VCaP (cell line): ENCODE measurements at regions not wholly inside any gene's neighbourhood (a gene's known extent, or its start where the extent isn't known, plus 50 kb on each side); places are given as distances from the start of the nearest gene placed in this dataset.

Source experiments
- H3K27ac ChIP-seq: fragments of 450-650 bp; 2 replicates; pipeline ENCODE4 v1.5.1; 2017
- TF ChIP-seq, protein P1 (sequence below): fragments of 450-650 bp; conservative IDR thresholded peaks from 2 replicates; pipeline ENCODE4 v1.5.1; 2017; ENCODE audit warnings: mild to moderate bottlenecking, moderate library complexity

DNA sequence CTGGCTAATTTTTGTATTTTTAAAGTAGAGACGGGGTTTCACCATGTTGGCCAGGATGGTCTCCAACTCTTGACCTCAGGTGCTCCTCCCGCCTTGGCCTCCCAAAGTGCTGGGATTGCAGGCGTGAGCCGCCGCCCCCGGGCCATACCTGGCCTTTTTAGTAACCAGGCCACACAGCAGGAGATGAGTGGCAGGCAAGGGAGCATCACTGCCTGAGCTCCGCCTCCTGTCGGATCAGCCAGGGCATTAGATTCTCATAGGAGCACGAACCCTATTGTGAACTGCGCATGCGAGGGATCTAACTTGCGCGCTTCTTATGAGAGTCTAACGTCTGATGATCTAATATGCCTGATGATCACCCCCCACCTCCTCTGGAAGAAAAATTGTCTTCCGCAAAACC lies 308.7 kb upstream of the PRMT6 start:
- no peak overlapping the region for H3K27ac ChIP-seq
- TF ChIP-seq, protein P1, sequence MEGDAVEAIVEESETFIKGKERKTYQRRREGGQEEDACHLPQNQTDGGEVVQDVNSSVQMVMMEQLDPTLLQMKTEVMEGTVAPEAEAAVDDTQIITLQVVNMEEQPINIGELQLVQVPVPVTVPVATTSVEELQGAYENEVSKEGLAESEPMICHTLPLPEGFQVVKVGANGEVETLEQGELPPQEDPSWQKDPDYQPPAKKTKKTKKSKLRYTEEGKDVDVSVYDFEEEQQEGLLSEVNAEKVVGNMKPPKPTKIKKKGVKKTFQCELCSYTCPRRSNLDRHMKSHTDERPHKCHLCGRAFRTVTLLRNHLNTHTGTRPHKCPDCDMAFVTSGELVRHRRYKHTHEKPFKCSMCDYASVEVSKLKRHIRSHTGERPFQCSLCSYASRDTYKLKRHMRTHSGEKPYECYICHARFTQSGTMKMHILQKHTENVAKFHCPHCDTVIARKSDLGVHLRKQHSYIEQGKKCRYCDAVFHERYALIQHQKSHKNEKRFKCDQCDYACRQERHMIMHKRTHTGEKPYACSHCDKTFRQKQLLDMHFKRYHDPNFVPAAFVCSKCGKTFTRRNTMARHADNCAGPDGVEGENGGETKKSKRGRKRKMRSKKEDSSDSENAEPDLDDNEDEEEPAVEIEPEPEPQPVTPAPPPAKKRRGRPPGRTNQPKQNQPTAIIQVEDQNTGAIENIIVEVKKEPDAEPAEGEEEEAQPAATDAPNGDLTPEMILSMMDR: no peak

DNA sequence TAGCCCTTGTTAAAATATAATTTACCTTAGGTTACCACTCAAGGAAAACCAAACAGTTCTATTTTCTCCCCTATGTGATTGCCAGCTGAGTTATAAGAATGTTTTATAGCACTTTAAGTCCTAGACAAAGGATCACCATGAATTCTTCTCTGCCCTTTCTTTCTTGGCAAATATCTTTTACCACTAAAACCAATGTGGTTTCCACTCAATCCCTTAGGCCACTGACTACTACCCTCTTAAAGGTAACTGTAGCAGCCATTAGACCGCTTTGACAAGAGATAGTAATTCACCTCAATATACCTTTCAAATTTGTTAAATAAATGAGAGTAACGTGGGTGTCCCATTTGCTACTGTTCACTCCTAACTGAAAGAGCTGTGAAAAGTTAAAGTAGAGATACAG lies 307.9 kb upstream of the PRMT6 start:
- TF ChIP-seq, protein P1: no peak
- H3K27ac ChIP-seq: no peak overlapping the region

DNA sequence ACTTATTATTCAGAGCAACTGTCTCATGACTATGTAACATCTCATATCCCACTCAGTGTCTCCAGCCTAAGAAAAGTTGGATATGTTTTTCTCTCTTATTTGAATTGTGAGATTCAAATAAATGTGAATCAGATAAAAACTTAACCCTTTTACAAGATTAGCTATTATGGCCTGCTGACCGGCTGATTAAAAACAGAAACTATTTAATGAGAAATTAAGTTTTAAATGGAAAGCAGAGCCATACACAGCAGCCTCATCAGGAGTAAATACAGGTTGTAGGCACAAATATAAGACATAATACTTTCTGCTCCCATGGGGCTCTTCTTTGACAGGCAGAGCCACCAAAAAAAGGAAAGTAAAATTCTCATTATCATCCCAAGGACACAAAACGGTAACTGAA lies 307.0 kb upstream of the PRMT6 start:
- no peak overlapping the region for H3K27ac ChIP-seq
- TF ChIP-seq, protein P1: no peak

DNA sequence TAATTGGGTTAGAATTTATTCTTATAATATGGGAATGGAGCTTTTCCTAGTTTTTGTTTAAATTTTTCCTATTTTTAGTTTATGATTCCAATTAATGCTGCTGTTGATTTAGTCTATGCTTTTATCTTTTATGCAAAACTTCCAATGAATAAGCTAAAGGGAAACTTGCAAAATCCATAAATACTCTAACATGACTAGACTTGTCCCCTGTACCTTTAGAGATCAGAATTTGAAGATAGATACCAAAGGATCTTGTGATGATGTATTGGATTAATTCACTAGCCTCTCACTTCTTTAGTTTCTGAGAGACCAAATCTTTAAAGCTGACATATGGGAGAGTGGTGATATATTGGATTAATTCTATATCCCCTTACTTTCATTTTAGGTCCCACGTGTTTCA lies 306.6 kb upstream of the PRMT6 start:
- no peak overlapping the region for H3K27ac ChIP-seq
- TF ChIP-seq, protein P1: no peak

DNA sequence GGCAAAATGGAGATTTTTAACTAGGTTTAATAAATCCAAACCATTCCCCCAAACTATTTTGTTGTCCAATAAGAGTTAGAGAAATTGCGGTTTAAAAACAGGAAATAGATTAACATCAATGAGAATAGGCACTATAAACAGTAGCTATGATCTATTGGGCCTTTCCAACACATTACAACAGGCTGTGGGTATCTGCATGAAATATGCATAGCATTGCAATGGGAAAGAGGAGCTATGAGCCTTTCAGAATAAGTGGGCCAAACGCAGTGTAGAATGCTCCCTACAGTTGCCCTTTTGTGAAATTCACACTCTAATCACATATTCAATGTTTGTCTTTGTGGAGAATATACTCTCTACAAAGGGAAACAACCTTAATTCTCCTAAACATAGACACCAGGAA lies 305.5 kb upstream of the PRMT6 start:
- TF ChIP-seq, protein P1: no peak
- H3K27ac ChIP-seq: no peak overlapping the region

DNA sequence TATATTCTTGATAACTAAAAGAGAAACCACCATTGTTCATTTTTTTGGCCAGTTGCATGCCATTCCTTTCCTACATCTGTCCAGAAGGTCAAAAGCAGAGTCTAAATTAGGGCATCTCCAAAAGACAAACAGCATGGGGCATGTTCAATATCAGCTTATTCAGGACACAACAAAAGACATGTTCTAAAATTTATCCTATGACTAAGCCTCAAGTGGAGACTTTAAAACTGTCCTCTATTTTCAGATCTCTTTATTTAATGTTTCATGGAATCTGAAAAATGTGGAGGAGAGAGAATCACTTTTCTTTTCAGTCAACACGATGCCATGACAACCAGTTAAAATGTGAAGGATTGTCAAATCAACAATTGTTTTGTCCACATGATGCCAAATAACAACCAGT lies 303.4 kb upstream of the PRMT6 start:
- TF ChIP-seq, protein P1: no peak
- H3K27ac ChIP-seq: no peak overlapping the region

DNA sequence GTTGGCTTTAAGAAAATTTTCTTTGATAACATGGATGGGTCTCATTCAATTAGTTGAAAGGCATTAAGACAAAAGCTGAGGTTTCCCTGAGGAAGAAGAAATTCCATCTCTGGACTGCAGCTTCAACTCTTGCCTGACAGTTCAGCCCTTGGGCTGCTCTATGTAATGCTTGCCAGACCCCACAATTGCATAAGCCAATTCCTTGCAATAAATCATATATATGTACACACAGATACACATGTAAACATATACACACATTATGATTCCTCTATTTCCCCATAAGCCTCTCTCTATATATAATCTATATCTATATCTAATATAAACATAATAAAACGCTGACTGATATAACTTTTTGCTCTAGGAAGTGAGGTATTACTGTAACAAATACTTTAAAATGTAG lies 301.5 kb upstream of the PRMT6 start:
- TF ChIP-seq, protein P1: no peak
- H3K27ac ChIP-seq: no peak overlapping the region
